ENCODE measurements at regions not wholly inside any gene's neighbourhood (a gene's known extent, or its start where the extent isn't known, plus 50 kb on each side); places are given as distances from the start of the nearest gene placed in this dataset.

- Mint-ChIP-seq H3K27me3 (ENCODE audit: unreplicated experiment) (no peaks in the 10 kb centered on the region), H3K4me1 (ENCODE audit: unreplicated experiment) (peaks cover 63% of the 10 kb centered on the region)
- TF ChIP-seq, protein P1, sequence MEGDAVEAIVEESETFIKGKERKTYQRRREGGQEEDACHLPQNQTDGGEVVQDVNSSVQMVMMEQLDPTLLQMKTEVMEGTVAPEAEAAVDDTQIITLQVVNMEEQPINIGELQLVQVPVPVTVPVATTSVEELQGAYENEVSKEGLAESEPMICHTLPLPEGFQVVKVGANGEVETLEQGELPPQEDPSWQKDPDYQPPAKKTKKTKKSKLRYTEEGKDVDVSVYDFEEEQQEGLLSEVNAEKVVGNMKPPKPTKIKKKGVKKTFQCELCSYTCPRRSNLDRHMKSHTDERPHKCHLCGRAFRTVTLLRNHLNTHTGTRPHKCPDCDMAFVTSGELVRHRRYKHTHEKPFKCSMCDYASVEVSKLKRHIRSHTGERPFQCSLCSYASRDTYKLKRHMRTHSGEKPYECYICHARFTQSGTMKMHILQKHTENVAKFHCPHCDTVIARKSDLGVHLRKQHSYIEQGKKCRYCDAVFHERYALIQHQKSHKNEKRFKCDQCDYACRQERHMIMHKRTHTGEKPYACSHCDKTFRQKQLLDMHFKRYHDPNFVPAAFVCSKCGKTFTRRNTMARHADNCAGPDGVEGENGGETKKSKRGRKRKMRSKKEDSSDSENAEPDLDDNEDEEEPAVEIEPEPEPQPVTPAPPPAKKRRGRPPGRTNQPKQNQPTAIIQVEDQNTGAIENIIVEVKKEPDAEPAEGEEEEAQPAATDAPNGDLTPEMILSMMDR (IDR thresholded peaks at IDR 0.05; ENCODE audit: unreplicated experiment): no peak
Observed at GRCh38 chr11:128331317-128331716, 256.0 kb downstream of the ETS1 start.

GRCh38 chr11:128330203-128330602 lies 257.2 kb downstream of the ETS1 start:
- TF ChIP-seq, protein P1 (IDR thresholded peaks at IDR 0.05; ENCODE audit: unreplicated experiment): no peak
- no peaks in the 10 kb centered on the region for H3K36me3 Mint-ChIP-seq (ENCODE audit: low read depth, unreplicated experiment)
- H3K9me3 Mint-ChIP-seq (ENCODE audit: unreplicated experiment): no peaks in the 10 kb centered on the region

More at GRCh38 chr11:128331317-128331716, 256.0 kb downstream of the ETS1 start:
- no peak for DNase-seq (ENCODE audit: low spot score)
- Mint-ChIP-seq H3K9me3 (ENCODE audit: unreplicated experiment) (no peaks in the 10 kb centered on the region), H3K4me3 (ENCODE audit: unreplicated experiment) (no peak overlapping the region), H3K36me3 (ENCODE audit: low read depth, unreplicated experiment) (no peaks in the 10 kb centered on the region), H3K27ac (ENCODE audit: unreplicated experiment) (peak overlapping the region; percentile 30)

DNA sequence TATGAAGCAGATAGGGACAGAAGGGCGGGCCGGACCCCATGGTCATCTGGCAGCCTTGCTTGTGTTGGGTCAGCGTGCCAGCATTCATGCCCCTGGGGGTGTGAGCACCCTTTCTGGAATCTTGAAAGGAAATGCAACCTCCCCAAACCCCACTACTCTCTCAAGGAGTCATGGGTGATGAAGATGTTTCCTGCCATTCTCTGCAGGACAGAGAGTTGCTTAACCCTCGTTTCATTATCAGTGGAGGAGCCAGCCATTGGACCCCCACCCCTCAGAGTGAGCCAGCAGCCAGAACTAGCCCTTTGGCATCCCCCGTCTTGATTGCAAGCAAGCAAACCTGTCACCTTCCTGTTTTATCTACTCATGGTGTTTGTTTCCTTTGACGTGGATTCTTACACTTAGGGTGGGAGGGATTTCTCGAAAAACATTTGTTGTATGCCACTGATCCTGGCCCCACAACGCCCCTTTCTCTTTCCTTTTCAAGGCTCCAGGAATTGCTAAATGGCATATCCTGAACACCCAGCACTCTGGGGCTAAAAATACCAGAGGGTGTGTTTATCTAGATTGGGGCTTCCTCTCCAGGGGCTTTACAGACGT lies 258.3 kb downstream of the ETS1 start:
- Mint-ChIP-seq H3K27me3 (ENCODE audit: unreplicated experiment) (no peaks in the 10 kb centered on the region), H3K4me1 (ENCODE audit: unreplicated experiment) (peaks cover 42% of the 10 kb centered on the region), H3K4me3 (ENCODE audit: unreplicated experiment) (no peak overlapping the region), H3K27ac (ENCODE audit: unreplicated experiment) (peak overlapping the region; percentile 88), H3K36me3 (ENCODE audit: low read depth, unreplicated experiment) (no peaks in the 10 kb centered on the region), H3K9me3 (ENCODE audit: unreplicated experiment) (no peaks in the 10 kb centered on the region)
- TF ChIP-seq, protein P1 (IDR thresholded peaks at IDR 0.05; ENCODE audit: unreplicated experiment): no peak
- no peak for DNase-seq (ENCODE audit: low spot score)

More at GRCh38 chr11:128330203-128330602, 257.2 kb downstream of the ETS1 start:
- no peaks in the 10 kb centered on the region for H3K27me3 Mint-ChIP-seq (ENCODE audit: unreplicated experiment)
- peak overlapping the region; percentile 88 for H3K27ac Mint-ChIP-seq (ENCODE audit: unreplicated experiment)
- no peak for DNase-seq (ENCODE audit: low spot score)
- H3K4me1 Mint-ChIP-seq (ENCODE audit: unreplicated experiment): peaks cover 53% of the 10 kb centered on the region
- peak overlapping the region; percentile 57 for H3K4me3 Mint-ChIP-seq (ENCODE audit: unreplicated experiment)

GRCh38 chr11:128327274-128327673 lies 260.1 kb downstream of the ETS1 start:
- no peak for DNase-seq (ENCODE audit: low spot score)
- Mint-ChIP-seq H3K4me1 (ENCODE audit: unreplicated experiment) (peaks cover 33% of the 10 kb centered on the region), H3K27ac (ENCODE audit: unreplicated experiment) (no peak overlapping the region), H3K27me3 (ENCODE audit: unreplicated experiment) (no peaks in the 10 kb centered on the region), H3K4me3 (ENCODE audit: unreplicated experiment) (no peak overlapping the region), H3K36me3 (ENCODE audit: low read depth, unreplicated experiment) (no peaks in the 10 kb centered on the region), H3K9me3 (ENCODE audit: unreplicated experiment) (no peaks in the 10 kb centered on the region)
- TF ChIP-seq, protein P1 (IDR thresholded peaks at IDR 0.05; ENCODE audit: unreplicated experiment): no peak

- no peak for DNase-seq (ENCODE audit: low spot score)
- TF ChIP-seq, protein P1 (IDR thresholded peaks at IDR 0.05; ENCODE audit: unreplicated experiment): no peak
- no peaks in the 10 kb centered on the region for H3K36me3 Mint-ChIP-seq (ENCODE audit: low read depth, unreplicated experiment)
- peaks cover 33% of the 10 kb centered on the region for H3K4me1 Mint-ChIP-seq (ENCODE audit: unreplicated experiment)
- H3K27ac Mint-ChIP-seq (ENCODE audit: unreplicated experiment): no peak overlapping the region
- H3K9me3 Mint-ChIP-seq (ENCODE audit: unreplicated experiment): no peaks in the 10 kb centered on the region
- no peak overlapping the region for H3K4me3 Mint-ChIP-seq (ENCODE audit: unreplicated experiment)
- H3K27me3 Mint-ChIP-seq (ENCODE audit: unreplicated experiment): no peaks in the 10 kb centered on the region
Observed at GRCh38 chr11:128326791-128327190, 260.6 kb downstream of the ETS1 start.
